OCI-LY3 (cell line): ENCODE measurements at regions not wholly inside any gene's neighbourhood (a gene's known extent, or its start where the extent isn't known, plus 50 kb on each side); places are given as distances from the start of the nearest gene placed in this dataset.

Experiments used
- H2AFZ ChIP-seq: fragments of 200-600, 300-600 bp; shearing (Covaris generic); 2 replicates; pipeline ENCODE4 v1.6.0; 2014; ENCODE audit warnings: antibody characterized with exemption, low read depth, low read length
- H3K27ac ChIP-seq: fragments of 200-600, 300-600 bp; sonication (generic); 2 replicates; pipeline ENCODE4 v1.5.1; 2014; ENCODE audit warnings: mild to moderate bottlenecking, low read length, moderate library complexity, mixed read lengths
- H3K27me3 ChIP-seq: fragments of 200-600, 300-600 bp; sonication (generic); 2 replicates; pipeline ENCODE4 v1.6.1; 2014; ENCODE audit warnings: low read depth, low read length, mixed read lengths
- H3K36me3 ChIP-seq: fragments of 200-600, 300-600 bp; sonication (generic); replicated peaks from 2 replicates; pipeline ENCODE3; 2014; ENCODE audit warnings: low read depth, low read length, mixed read lengths
- H3K4me1 ChIP-seq: fragments of 300-600, 200-600 bp; sonication (generic); 2 replicates; pipeline ENCODE4 v1.6.1; 2014; ENCODE audit warnings: low read length, mixed read lengths
- H3K4me2 ChIP-seq: fragments of 200-600, 300-600 bp; sonication (generic); 2 replicates; pipeline ENCODE4 v1.6.1; 2014; ENCODE audit warnings: low read length, mixed read lengths
- H3K4me3 ChIP-seq: fragments of 300-600, 200-600 bp; sonication (generic); 2 replicates; pipeline ENCODE4 v1.5.1; 2014; ENCODE audit warnings: antibody characterized with exemption, mild to moderate bottlenecking, low read length, moderate library complexity
- H3K79me2 ChIP-seq: fragments of 300-600, 200-600 bp; shearing (Covaris generic); 2 replicates; pipeline ENCODE4 v1.6.1; 2014; ENCODE audit warnings: mild to moderate bottlenecking, low read length, mixed read lengths
- H3K9ac ChIP-seq: fragments of 300-600, 200-600 bp; shearing (Covaris generic); 2 replicates; pipeline ENCODE4 v1.6.0; 2014; ENCODE audit warnings: mild to moderate bottlenecking, low read length, moderate library complexity
- H3K9me3 ChIP-seq: fragments of 200-600, 300-600 bp; shearing (Covaris generic); 2 replicates; pipeline ENCODE4 v1.6.1; 2014; ENCODE audit warnings: low read length, mixed read lengths; ENCODE audit not compliant: insufficient read depth
- H4K20me1 ChIP-seq: fragments of 200-600, 300-600 bp; sonication (generic); 2 replicates; pipeline ENCODE4 v1.6.1; 2016; ENCODE audit warnings: low read length, mixed read lengths; ENCODE audit not compliant: insufficient read depth
- CTCF ChIP-seq: fragments of 200-600, 300-600 bp; sonication (generic); IDR thresholded peaks from 2 replicates; pipeline ENCODE4 v1.5.1; 2014; ENCODE audit warnings: antibody characterized with exemption, low read length, low read depth
- EZH2phosphoT487 ChIP-seq: fragments of 200-600 bp; shearing (Covaris generic); IDR thresholded peaks from 2 replicates; pipeline ENCODE4 v1.6.1; 2018; ENCODE audit warnings: antibody characterized with exemption, mixed run types, low read depth

- Histone ChIP-seq H3K36me3 (no peaks in the 10 kb centered on the region), H3K27me3 (no peaks in the 10 kb centered on the region), H3K79me2 (no peaks in the 10 kb centered on the region), H2AFZ (no peak overlapping the region), H3K4me2 (no peak overlapping the region), H3K4me3 (no peak overlapping the region), H3K9me3 (no peaks in the 10 kb centered on the region), H4K20me1 (no peaks in the 10 kb centered on the region), H3K27ac (no peak overlapping the region), H3K4me1 (no peaks in the 10 kb centered on the region), H3K9ac (no peak overlapping the region)
- TF ChIP-seq EZH2phosphoT487, result no peak
- no peak for TF ChIP-seq CTCF
These were observed 179.7 kb downstream of the HGF start for GRCh38 chr7:81590131-81590530.

- H3K4me3 ChIP-seq, result no peak overlapping the region
- no peak overlapping the region for H3K9ac ChIP-seq
- H3K27ac ChIP-seq, result no peak overlapping the region
- TF ChIP-seq EZH2phosphoT487, result no peak
- TF ChIP-seq CTCF, result no peak
- H2AFZ ChIP-seq, result no peak overlapping the region
- H3K36me3 ChIP-seq, result no peaks in the 10 kb centered on the region
- H3K9me3 ChIP-seq, result no peaks in the 10 kb centered on the region
- no peaks in the 10 kb centered on the region for H3K4me1 ChIP-seq
- H3K4me2 ChIP-seq, result no peak overlapping the region
- no peaks in the 10 kb centered on the region for H3K27me3 ChIP-seq
- no peaks in the 10 kb centered on the region for H3K79me2 ChIP-seq
- no peaks in the 10 kb centered on the region for H4K20me1 ChIP-seq
These were observed 185.2 kb downstream of the HGF start for GRCh38 chr7:81584667-81585066.

- Histone ChIP-seq H3K9ac (no peak overlapping the region), H3K9me3 (no peaks in the 10 kb centered on the region), H3K4me2 (no peak overlapping the region), H4K20me1 (no peaks in the 10 kb centered on the region), H3K27ac (no peak overlapping the region), H3K79me2 (no peaks in the 10 kb centered on the region), H2AFZ (no peak overlapping the region), H3K4me1 (no peaks in the 10 kb centered on the region), H3K27me3 (no peaks in the 10 kb centered on the region), H3K4me3 (no peak overlapping the region), H3K36me3 (no peaks in the 10 kb centered on the region)
- TF ChIP-seq EZH2phosphoT487, result no peak
- TF ChIP-seq CTCF, result no peak
These were observed 185.8 kb downstream of the HGF start for GRCh38 chr7:81583882-81584533.

- H3K27ac ChIP-seq, result no peak overlapping the region
- no peaks in the 10 kb centered on the region for H3K27me3 ChIP-seq
- H4K20me1 ChIP-seq, result no peaks in the 10 kb centered on the region
- H3K9me3 ChIP-seq, result no peaks in the 10 kb centered on the region
- no peak overlapping the region for H3K9ac ChIP-seq
- H3K4me3 ChIP-seq, result no peak overlapping the region
- no peaks in the 10 kb centered on the region for H3K36me3 ChIP-seq
- H3K79me2 ChIP-seq, result no peaks in the 10 kb centered on the region
- TF ChIP-seq EZH2phosphoT487, result no peak
- TF ChIP-seq CTCF, result no peak
- no peaks in the 10 kb centered on the region for H3K4me1 ChIP-seq
- no peak overlapping the region for H3K4me2 ChIP-seq
- H2AFZ ChIP-seq, result no peak overlapping the region
These were observed 186.8 kb downstream of the HGF start for GRCh38 chr7:81583090-81583489.
